K562 (cell line): ENCODE measurements at regions not wholly inside any gene's neighbourhood (a gene's known extent, or its start where the extent isn't known, plus 50 kb on each side); places are given as distances from the start of the nearest gene placed in this dataset.

Experiments
- CBFA2T2 ChIP-seq: fragments of 450-650 bp; conservative IDR thresholded peaks from 2 replicates; pipeline ENCODE4 v1.6.1; 2017; ENCODE audit warnings: mild to moderate bottlenecking
- ELK3 ChIP-seq: fragments of 450-650 bp; formaldehyde crosslinking; IDR thresholded peaks from 2 replicates; pipeline ENCODE4 v1.4.0; 2020; ENCODE audit warnings: mild to moderate bottlenecking
- ETV6 ChIP-seq, 3 experiments: fragments of 150-350 bp in 1 of 3; sonication (generic) in 1 of 3; formaldehyde crosslinking in 1 of 3; IDR thresholded peaks; 2 replicates each; pipeline versions ENCODE4 v1.6.1 to v1.8.0; 2014 to 2022; ENCODE audit warnings: borderline replicate concordance in 2 of 3, low read depth in 2 of 3, antibody characterized with exemption in 1 of 3, low read length in 1 of 3, mild to moderate bottlenecking in 1 of 3, missing genetic modification reagents in 1 of 3
- FOXA1 ChIP-seq: fragments of 450-650 bp; IDR thresholded peaks from 2 replicates; pipeline ENCODE4 v1.6.1; 2016; ENCODE audit warnings: mild to moderate bottlenecking, borderline replicate concordance
- KLF13 ChIP-seq: fragments of 450-650 bp; IDR thresholded peaks from 2 replicates; pipeline ENCODE4 v1.6.1; 2016; ENCODE audit warnings: missing genetic modification characterization, low read depth, mild to moderate bottlenecking, missing compliant biosample characterization, moderate library complexity, borderline replicate concordance
- NEUROD1 ChIP-seq: fragments of 150-350 bp; IDR thresholded peaks from 2 replicates; pipeline ENCODE4 v1.6.1; 2014; ENCODE audit warnings: borderline replicate concordance, low read length, low read depth; ENCODE audit not compliant: partially characterized antibody
- SMAD4 ChIP-seq: fragments of 250-450 bp; sonication (Bioruptor Pico); conservative IDR thresholded peaks from 2 replicates; pipeline ENCODE4 v1.8.0; 2021; ENCODE audit warnings: inconsistent platforms, mild to moderate bottlenecking, moderate library complexity
- SNRNP70 ChIP-seq: fragments of 200-400 bp; formaldehyde crosslinking; optimal IDR thresholded peaks from 2 replicates; pipeline ENCODE3; 2017; ENCODE audit warnings: low read depth, low read length
- TOE1 ChIP-seq, 2 experiments: fragments of 450-650 bp in 1 of 2; sonication (generic) in 1 of 2; formaldehyde crosslinking in 1 of 2; IDR thresholded peaks; 2 replicates each; pipeline versions ENCODE4 v1.7.1 to v1.8.0; 2016 to 2022; ENCODE audit warnings: borderline replicate concordance in 2 of 2, mild to moderate bottlenecking in 2 of 2, antibody characterized with exemption in 1 of 2, inconsistent platforms in 1 of 2, low read depth in 1 of 2, missing genetic modification reagents in 1 of 2, moderate library complexity in 1 of 2
- ZBTB9 ChIP-seq: fragments of 450-650 bp; formaldehyde crosslinking; IDR thresholded peaks from 2 replicates; pipeline ENCODE4 v1.4.0; 2020; ENCODE audit warnings: mild to moderate bottlenecking, moderate library complexity
- ZMIZ1 ChIP-seq, 2 experiments: fragments of 150-350 bp in 1 of 2; IDR thresholded peaks; 2 replicates each; pipeline ENCODE4 v1.6.1; 2012 to 2016; ENCODE audit warnings: low read depth in 2 of 2, low read length in 2 of 2, mild to moderate bottlenecking in 1 of 2, moderate library complexity in 1 of 2
- ZNF398 ChIP-seq: fragments of 250-450 bp; sonication (Bioruptor Pico); IDR thresholded peaks from 2 replicates; pipeline ENCODE4 v1.8.0; 2021; ENCODE audit warnings: moderate library complexity, mild to moderate bottlenecking, inconsistent platforms
- ZNF583 ChIP-seq: fragments of 250-450 bp; sonication (Bioruptor Pico); IDR thresholded peaks from 2 replicates; pipeline ENCODE4 v1.4.0; 2020
- ZNF766 ChIP-seq: fragments of 200-800 bp; sonication (Bioruptor generic); conservative IDR thresholded peaks from 2 replicates; pipeline ENCODE4 v1.6.1; 2016; ENCODE audit warnings: missing genetic modification characterization, missing compliant biosample characterization
- TF ChIP-seq, protein P1 (sequence below): fragments of 450-650 bp; IDR thresholded peaks from 2 replicates; pipeline ENCODE4 v1.6.1; 2017; ENCODE audit warnings: antibody characterized with exemption

DNA sequence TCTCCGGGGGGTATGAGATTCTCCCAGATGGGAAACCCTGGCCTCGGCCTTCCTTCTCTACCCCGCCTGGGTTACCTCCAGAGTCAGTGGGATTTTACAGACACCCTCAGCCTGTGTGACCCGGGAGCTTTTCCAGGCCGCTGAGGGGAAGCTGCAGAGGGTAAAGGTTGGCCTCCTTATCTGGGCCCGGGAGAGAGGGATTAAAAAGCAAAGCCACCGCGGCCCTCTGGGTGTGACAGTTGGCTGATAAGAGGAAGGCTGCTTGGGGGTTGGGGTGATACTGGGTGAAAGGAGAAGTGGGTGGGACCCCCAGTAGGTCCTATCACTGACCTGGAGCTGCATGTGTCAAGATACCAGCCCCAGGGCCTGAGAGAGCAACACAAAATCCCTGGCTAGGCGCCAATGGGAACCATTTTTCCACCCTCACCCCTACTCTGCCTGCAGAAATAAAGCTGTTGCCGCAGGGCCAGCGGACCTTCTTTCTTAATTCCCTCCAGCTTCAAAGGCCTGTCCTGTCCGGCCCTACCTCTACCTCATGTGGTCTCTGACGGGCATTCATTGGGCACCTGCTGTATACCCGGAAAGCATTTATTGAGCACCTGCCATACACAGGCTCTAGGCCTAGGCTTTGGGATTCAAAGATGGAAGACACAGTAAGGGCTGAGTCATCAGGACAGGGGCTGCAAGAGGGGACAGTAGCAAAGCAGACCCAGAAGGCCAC, 77.6 kb upstream of the GSE1 start (continued):
- peak in 1 of 2 experiments; percentile 98; a peak in 2 of 4 replicates for TF ChIP-seq ZMIZ1 (IDR thresholded peaks at IDR 0.05; ENCODE audit: low read depth in 2 of 2, low read length in 2 of 2)
- peak; percentile 98 for TF ChIP-seq SMAD4 (CRISPR knock-in tag)
- TF ChIP-seq ZNF583, result peak; percentile 18; the same call in 1 of the 2 replicates
- peak; percentile 92 for TF ChIP-seq ZNF766 (CRISPR knock-in tag)
- TF ChIP-seq NEUROD1, result peak; percentile 96
- TF ChIP-seq KLF13 (tag), result peak; percentile 86
- peak; percentile 100 for TF ChIP-seq CBFA2T2
- TF ChIP-seq ZBTB9 (CRISPR knock-in tag), result peak; percentile 74
- peak; percentile 89 for TF ChIP-seq TOE1 (IDR thresholded peaks at IDR 0.05; ENCODE audit: borderline replicate concordance)
- TF ChIP-seq TOE1 (CRISPR knock-in tag; IDR thresholded peaks at IDR 0.05; ENCODE audit: borderline replicate concordance, low read depth), result no peak
- peak in 1 of 2 experiments; percentile 86; a peak in 1 of 4 replicates for TF ChIP-seq ETV6 (IDR thresholded peaks at IDR 0.05; ENCODE audit: borderline replicate concordance in 1 of 2, low read depth in 2 of 2, low read length in 1 of 2)
- no peak for TF ChIP-seq ETV6 (CRISPR knock-in tag; IDR thresholded peaks at IDR 0.05; ENCODE audit: borderline replicate concordance)
- no peak for TF ChIP-seq FOXA1
- TF ChIP-seq SNRNP70, result no peak
- no peak for TF ChIP-seq ZNF398 (CRISPR knock-in tag)
- TF ChIP-seq ELK3 (CRISPR knock-in tag), result no peak
- TF ChIP-seq, protein P1, sequence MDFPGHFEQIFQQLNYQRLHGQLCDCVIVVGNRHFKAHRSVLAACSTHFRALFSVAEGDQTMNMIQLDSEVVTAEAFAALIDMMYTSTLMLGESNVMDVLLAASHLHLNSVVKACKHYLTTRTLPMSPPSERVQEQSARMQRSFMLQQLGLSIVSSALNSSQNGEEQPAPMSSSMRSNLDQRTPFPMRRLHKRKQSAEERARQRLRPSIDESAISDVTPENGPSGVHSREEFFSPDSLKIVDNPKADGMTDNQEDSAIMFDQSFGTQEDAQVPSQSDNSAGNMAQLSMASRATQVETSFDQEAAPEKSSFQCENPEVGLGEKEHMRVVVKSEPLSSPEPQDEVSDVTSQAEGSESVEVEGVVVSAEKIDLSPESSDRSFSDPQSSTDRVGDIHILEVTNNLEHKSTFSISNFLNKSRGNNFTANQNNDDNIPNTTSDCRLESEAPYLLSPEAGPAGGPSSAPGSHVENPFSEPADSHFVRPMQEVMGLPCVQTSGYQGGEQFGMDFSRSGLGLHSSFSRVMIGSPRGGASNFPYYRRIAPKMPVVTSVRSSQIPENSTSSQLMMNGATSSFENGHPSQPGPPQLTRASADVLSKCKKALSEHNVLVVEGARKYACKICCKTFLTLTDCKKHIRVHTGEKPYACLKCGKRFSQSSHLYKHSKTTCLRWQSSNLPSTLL, result no peak
